GF-D8 (cell line): ENCODE measurements at regions not wholly inside any gene's neighbourhood (a gene's known extent, or its start where the extent isn't known, plus 50 kb on each side); places are given as distances from the start of the nearest gene placed in this dataset.

ENCODE experiments used
- DNase-seq: peaks from one replicate; lab custom pipeline; 2025; lab: John Stamatoyannopoulos, UW

DNA sequence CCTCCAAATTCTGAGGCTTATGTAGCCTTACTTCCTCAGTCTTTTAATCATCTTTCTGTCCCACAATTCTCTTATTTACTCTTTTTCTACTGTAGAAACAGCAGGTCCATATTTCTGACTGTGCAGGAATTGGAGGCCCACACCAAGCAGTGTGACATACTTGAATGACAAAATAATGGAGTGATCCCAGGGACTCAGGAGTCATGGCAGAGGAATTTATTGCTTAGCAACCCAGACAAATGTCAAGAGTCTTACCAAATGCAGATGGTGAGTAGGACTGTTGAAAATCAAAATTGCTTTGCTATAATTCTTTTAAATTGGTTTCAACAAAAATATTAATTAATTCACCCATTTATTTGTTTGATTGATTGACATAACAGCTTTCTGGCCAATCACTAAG is 59.9 kb downstream of the HTR1B start:
- no peak for DNase-seq

DNA sequence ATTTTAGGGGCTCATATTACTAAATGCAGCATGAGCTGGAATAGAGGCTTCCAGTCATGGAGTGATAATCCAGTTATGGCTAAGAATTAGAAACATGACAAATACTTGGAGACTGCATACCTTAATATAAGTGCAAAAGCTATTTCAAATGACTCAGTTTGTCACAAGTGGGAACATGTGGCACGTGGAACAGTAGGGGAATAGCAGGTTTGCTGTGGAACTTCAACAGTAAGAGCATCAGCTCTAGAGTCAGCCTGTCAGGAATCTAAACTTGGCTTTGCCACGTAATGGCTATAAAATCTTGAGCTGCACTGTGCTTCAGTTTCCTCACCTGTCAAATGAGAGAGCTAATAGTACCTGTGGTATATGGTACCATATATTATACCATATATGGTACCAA is 62.1 kb downstream of the HTR1B start:
- no peak for DNase-seq

DNA sequence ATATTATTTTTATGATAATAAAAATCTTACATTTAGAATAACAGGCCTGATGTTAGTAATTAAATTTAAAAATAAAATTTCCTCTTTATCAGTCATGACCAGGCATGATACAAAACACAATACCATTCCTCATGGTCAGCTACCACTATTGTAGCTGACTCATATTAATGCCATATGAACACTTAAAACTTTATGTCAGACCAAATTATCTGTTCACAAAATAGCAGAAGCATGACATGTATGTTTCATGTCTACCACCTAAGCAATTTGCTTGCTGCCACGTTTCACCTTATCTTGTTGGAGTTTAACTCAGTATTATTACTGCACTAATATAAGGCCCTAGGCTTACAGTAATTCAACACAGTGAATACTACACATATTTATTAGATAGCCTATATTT is 65.7 kb downstream of the HTR1B start:
- DNase-seq, result no peak

DNA sequence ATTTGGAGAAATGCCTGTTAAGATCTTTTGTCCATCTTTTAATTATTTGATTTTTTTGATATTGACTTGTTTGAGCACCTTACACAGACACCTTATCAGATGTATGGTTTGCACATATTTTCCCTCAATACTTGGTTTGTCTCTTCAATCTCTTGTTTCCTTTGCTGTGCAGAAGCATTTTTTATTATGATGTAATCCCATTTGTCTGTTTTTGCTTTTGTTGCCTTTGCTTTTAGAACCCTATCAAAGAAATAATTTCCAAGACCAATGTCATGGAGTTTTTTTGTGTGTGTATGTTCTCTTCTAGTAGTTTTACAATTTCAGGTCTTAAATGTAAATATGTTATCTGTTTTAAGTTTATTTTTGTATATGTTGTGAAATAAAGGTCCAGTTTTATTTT is 73.9 kb downstream of the HTR1B start:
- DNase-seq, result no peak

DNA sequence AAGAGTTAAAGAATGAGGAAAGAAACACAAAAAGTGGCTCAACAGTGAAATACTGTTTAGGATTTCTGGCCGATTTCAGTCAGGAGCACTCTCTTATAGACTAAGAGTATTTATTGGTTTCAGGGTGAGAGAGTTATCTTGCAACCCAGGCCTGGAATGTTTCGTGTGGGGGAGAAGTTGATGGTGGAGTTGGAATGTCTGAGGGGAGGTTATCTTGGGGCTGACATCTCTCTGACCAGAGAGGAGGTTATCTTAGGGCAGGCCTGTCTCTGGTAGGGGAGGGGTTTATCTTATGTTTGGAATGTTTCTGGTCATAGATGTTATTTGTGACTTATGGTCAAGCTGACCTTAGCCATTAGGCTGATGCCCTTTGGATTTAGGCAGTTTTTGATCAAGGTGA is 80.3 kb downstream of the HTR1B start:
- no peak for DNase-seq

DNA sequence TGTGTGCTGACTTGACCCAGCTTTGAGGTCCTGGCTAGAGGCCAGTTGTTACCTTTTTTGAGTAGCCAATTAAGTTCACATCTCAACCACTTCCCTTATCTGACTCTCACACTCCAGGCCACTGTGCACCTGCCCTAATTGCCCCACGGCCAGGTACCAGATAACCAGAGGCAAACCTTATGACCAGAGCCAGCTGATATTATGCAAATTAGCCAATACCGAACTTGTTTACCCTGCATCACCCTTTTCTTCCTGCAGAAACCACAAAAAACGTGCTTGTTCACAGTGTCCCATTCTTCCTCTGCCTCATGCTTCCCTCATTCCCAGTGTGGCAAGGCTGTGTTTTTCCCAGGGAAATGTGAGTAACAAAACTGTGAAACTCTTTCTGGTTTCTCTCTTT is 89.3 kb downstream of the HTR1B start:
- DNase-seq, result no peak

DNA sequence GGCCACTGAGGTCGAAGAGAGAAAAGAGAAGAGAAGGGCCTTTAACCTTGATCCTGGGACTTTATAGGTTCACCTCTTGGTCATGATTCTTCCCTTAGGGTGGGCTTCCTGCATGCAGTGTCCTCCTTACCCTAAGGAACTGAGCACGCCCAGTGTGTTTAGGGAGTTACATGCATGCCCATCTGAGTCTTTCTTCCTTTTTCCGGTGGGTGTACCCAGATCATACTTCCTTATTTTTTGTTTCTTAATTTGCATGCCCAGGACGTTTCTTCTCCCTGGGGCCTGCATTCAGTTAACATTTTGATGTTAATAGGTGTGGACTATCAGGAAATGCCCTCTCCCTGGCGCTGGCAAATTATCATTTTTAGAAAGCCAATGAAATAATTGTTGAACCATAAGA is 91.5 kb downstream of the HTR1B start:
- peak; percentile 36 for DNase-seq

DNA sequence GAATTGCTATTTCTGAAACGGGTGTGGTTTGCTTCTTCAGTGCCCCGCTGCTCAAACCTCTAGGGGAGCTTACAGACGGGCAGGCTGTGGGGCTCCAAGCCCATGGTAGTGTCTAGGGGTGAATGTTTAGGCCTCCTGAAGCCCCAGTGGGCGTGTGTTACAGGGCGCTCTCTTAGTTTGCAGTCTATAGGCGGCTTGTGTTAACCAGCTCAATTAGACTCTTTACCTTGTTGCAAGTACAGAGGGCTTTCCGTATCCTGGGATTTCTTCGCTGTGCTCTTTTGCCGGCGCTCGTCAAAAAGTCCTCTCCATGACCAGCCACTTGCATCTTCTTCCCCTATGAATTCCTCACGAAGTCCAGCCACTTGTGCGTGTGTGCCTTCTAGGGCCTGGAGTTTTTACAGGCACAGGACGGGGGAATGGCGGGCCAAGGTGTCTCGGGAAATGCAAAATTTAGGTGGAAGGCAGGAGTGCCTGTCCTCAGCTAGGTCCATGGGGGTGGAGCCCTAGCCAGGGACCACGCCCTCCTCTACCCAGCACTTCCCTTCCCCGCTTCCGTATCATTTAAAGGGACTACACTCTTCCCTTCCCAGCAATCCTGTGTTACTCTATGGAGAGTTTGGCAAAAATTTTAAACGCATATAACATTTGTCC is 94.5 kb downstream of the HTR1B start:
- peak; percentile 16 for DNase-seq

DNA sequence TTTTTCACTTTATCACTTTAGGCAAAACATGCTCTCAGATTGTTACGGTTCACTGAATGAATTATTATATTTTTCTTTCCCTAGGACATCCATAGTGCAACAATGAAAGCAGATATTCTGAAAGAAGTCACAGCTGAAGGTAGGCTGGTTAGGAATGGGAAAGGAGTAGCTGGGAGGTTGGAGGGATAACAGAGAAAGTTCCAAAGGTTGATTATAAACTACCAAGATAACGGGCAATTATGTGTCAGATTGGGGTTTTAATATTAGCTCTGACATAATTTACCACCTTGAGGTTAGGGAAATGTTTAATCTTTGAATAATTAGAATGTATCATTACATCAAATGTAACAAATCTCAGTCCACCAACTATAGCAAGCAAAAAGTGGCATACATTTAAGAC is 96.5 kb downstream of the HTR1B start:
- DNase-seq, result no peak

DNA sequence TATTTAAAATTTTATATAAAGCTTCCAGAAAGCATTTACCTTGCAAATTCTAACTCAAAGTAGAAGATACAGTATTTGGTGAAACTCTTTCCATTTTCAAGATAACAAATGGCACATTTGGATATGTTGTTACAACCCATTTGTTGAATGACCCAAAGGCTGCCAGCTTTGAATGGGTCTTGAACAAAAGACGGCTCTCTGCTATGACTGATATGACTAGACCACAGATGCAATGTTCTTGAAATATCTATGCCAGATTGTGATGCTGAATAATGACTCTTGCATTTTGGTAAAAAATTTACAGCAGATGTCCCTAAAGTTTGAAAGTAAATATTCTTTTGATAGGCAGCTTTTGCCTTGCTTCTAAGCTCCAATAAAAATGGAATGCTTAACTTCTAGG is 99.6 kb downstream of the HTR1B start:
- DNase-seq, result no peak

DNA sequence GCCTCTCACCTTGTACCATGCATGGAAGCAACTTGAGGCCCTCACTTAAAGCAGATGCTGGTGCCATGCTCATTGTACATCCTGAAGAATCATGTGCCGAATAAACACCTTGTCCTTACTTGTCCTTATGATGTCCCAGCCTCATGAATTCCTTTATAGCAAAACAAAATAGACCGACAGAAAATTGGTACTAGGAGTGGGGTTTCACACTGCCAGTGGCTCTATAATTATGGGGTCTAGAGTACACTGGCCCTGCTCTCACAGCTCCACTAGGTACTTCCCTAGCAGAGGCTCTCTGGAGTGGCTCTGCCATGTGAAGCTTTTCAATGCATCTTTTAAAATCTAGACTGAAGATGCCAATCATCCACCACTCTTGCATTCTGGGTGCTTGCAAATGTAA is 101.2 kb downstream of the HTR1B start:
- DNase-seq, result no peak

DNA sequence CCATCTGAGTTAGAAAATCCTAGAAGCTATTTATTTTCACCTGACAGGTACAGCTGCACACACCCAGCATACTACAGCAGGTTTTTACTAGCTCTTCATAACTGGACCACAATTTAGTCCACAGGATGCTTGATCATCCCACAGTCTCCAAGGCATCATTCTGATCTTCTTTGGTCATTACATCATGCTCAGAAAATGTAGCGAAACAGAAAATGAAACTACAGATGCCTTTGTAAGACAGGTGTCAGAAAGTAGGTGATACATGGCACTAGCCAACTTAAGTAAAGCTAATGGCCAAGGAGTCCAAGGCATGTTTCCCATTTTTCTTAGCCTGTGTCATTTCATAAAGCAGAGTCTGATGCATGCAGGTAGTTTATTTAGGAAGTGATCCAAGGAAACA is 102.3 kb downstream of the HTR1B start:
- DNase-seq, result no peak

DNA sequence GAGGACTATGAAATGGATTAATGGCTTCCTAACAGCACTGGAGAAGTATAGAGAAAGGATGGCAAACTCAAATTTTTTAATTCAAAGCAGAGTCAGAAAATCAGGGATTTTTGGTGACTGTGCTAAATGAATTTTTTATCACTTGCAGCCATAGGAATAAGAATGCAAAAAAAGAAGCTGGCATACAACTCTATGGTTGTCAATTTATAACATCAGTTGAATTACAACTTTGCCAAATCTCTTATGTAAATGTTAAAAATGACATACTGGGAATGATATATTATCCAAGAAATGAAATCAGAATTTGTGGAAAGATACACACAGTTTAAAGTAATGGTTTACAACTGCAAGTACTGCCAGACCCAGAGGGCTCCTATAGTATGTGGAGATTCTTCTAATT is 106.5 kb downstream of the HTR1B start:
- DNase-seq, result no peak

DNA sequence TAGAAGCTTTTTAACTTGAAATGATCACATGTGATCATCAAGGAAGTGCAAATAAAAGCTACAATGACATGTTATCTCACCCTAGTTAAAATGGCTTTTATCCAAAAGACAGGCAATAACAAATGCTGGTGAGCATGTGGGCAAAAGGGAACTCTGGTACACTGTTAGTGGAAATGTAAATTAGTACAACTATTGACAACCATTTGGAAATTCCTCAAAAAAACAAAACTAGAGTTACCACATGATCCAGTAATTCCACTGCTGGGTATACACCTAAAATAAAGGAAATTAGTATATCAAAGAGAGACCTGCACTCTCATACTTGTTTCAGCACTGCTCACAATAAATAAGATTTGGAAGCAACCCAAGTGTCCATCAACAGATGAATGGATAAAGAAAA is 108.7 kb downstream of the HTR1B start:
- DNase-seq, result no peak

DNA sequence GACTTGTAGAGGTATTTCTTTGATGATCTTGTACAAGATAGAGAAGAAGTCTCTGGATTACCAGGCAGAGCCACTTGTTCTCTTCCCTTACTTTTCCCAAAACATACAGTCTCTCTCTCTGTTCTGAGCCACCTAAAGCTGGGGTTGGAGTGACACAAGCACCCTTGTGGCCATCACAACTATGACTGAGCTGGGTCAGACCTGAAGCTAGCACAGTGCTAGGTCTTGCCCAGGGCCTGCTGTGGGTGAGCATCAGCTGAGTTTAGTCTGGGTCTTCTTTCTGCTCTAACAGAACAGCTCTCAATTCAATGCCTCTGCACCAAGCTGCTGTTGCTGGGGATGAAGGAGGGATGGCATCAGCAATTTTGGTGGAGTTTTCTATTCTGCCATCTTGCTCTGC is 110.2 kb downstream of the HTR1B start:
- no peak for DNase-seq

DNA sequence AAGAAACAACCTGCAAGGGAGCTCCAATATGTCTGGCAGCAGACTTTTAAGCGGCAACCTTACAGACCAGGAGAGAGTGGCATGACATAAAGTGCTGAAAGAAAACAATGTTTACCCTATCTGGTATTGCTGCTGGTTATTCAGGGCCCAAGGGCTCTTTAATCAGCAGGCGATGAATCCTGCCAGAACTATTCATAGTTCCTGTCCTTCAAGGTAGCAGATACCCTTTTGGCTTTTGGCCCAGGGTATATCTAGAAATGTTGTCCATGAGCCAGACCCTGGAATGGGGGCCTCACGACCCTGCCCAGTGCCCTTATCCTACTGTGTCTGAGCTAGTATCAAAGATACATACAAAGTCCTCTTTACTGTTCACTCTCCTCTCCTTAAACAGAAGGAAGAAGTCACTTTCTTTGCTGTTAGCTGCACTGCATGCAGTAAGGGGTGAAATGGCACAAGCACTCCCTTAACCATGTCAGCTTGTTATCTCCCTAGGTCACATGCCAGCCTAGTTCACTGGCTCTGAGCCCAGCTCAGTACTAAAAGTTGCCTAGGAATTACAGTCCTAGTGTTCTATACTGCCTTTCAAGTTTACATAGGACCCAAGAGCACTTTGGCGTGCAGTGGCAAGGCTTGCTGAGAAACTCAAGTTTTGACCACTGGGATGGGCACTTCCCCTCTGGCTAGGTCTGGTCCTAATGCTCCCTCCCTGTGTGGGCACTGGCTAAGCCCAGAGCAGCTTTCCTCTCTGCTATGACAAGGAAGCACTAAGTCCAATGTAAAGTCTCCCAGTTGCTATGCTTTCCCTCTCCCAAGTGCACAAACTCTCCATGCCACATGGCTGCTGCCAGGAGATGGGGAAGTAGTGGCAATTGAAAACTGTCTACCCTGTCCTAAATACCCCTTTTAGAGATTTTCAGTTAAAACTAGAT is 122.0 kb downstream of the HTR1B start:
- no peak for DNase-seq

DNA sequence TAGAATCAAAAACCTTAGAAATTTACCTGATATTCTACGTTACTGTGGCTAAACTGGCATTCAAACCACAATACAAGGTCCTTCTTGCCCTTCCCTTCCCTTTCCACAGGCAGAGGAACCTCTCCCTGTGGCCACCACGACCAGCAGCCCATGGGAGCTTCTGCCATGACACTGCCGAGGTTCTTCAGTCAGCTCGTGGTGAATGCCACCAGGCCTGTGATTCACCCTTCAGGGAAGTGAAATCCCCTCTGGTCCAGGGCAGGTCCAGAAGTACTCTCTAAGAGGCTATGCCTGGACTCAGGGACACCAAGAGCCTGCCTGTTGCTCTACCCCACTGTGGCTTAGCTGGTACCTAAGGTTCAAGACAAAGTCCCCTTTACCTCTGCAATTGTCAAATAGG is 123.0 kb downstream of the HTR1B start:
- DNase-seq, result no peak

DNA sequence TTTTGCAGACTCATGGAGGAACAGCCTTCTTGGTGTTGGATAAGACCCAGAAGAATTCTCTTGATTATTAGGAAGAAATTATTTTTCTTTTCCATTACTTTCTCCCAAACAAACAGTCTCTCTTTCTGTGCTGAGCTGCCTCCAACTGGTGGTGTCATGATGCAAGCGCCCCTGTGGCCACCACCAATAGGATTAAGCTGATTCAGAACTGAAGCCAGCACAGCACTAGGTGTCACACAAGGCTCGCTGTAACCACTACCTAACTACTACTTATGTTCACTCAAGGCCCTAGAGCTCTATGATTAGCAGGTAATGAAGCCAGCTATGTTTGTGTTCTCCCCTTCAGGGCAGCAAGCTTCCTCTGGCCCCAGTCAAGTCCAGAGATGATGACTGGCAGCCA is 123.4 kb downstream of the HTR1B start:
- DNase-seq, result no peak

DNA sequence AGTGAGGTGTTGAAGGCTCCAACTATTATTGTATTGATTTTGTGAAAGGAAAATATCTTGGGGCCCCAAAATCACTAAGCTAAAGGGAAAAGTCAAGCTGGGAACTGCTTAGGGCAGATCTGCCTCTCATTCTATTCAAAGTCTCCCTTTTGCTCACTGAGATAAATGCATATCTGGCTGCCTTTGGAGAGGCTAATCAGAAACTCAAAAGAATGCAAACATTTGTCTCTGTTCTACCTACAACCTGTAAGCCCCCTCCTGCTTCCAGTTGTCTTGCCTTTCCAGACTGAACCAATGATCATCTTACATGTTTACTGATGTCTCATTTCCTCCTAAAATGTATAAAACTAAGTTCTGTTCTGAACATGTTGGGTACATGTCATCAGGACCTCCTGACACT is 125.9 kb downstream of the HTR1B start:
- no peak for DNase-seq

DNA sequence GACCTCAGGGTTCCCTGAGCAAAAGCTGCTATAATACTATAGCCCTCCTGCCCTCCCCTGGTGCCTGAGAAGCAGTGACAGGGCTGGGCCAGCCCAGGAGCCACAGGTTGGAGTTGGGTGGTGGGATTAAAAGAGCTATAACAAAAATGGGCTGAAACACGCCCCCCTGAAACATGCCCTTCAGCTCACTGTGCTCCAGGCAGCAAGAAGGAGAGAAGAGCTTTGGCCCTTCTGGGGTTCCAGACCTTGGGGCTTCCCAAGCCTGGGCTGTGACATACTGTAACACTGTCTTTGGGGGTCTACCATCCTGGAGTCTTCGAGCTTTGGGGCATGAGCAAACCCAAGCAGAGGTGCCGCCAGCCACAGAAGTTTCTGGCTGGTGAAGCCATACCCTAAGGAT is 129.2 kb downstream of the HTR1B start:
- no peak for DNase-seq

DNA sequence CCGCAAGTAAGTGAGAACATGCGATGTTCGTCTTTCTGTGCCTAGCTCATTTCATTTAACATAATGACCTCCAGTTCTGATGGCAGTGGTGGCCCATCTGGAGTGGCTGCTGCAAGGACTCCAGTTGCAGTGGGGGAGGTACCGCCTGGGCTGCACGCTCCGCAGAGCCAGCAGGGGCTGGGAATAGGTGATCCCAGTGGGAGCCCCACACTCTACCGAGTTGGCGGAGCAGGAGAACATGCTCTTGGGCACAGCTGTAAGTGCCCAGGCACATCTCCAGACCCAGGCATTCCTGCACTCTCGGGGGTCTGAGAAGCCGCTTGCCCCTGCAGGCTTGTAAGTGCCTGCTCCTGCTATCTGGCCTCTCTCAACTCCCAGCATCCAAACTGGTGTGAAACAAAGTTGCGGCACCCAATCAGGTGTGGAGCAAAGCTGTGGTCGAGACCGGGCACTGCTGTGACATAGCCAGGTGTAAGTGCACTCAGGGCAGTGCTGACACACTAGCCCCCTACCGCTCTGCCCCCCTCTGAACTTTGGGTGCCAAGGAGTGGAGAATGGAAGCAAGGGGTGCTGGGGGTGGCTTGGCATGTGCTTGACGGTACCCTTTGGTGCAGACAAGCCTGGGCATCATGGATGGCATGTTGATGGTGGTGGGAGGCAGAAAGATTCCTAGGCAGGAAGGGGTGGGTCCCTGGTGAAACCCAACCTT is 130.2 kb downstream of the HTR1B start:
- no peak for DNase-seq

DNA sequence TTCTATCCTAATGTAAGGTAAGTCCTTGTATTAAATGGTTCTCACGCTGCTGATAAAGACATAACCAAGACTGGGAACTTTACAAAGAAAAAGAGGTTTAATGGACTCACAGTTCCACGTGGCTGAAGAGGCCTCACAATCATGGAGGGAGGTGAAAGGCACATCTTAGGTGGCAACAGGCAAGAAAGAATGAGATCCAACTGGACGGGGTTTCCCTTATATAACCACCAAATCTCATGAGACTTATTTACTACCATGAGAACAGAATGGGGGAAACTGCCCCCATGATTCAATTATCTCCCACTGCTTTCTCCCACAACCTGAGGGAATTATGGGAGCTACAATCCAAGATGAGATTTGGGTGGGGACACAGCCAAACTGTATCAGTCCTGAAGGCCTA is 136.6 kb downstream of the HTR1B start:
- DNase-seq, result no peak

DNA sequence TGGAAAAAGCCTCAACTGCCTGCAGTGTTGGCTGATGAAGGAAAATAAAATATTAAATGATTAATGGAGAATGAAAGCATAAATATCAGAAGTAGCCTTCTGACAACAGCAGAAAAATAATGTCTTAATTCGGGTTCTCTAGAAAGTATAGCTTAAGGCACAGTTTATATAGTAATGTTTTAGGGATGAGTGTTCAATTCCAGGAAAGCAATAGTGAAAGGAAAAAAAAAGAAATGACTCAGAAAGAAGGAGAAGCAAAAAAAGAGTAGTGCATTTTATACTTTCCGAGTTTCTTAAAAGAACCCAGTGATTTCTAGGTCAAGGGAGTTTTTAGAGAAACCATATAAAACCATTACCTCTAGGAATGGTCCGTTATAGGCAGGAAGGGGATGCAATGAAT is 137.3 kb downstream of the HTR1B start:
- no peak for DNase-seq
